Stimulated activated naive CD4-positive, alpha-beta T cell (primary cell): ENCODE measurements at regions not wholly inside any gene's neighbourhood (a gene's known extent, or its start where the extent isn't known, plus 50 kb on each side); places are given as distances from the start of the nearest gene placed in this dataset.

Source experiments
- DNase-seq, 6 experiments: peaks; one replicate each; lab custom pipeline; 2025; lab: John Stamatoyannopoulos, UW

DNA sequence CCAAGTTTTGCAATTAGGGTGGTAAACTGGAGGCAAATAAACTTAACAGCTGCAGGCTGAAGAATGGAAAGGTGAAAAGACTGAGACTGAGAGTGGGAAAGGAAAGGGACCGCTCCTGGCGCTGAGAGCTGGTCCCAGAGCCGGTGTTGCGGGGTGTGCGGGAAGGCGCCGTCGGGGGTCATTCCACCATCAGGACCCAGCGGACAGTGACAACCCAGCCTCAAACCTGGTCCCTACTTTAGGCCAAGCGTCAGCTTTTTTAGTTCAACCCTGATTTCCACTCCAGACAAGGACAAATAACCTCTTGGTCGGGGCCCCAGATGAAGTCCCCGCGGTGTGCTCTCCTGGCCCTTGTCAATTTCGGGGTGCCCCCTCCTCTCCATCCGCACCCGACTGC is 145.8 kb upstream of the ETS2 start:
- no peak for DNase-seq

DNA sequence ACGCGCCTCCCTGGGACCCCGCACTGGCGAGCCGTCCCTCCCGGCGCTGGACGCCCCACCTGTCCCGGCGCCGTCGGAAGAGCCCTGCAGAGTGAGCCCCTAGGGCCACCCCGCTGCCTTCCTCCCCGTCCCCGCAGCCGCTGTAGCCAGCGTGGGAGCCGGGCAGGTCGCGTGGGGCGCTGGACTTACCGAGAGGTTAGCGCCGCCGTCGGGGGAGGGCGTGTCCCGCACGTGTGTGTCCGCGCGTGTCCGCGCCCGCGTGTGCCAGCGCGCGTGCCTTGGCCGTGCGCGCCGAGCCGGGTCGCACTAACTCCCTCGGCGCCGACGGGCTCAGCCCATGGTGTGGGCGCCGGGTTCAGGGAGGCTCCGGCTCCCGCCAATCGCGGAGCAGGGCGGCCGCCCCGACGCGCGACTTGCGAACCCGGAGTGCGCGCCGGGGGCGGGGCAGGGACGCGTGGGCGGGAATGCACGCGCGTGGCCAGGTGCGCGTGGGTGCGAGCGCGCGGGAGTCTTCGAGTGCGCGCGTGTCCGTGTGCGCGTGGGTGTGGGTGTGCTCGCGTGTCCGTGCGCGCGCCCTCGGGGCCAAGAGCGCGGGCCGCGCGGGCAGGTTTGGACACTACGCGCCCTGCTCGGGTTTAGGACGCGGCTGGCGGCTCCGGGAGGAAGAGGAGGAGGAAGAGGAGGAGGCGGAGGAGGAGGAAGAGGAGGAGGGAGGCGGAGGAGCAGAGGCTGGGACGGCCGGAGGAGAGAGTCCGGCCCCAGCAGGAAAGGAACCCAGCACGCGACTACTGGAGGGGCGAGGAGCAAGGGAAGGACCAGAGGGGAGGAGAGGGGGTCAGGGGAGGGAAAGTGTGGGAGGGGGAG is 145.2 kb upstream of the ETS2 start:
- no peak for DNase-seq

DNA sequence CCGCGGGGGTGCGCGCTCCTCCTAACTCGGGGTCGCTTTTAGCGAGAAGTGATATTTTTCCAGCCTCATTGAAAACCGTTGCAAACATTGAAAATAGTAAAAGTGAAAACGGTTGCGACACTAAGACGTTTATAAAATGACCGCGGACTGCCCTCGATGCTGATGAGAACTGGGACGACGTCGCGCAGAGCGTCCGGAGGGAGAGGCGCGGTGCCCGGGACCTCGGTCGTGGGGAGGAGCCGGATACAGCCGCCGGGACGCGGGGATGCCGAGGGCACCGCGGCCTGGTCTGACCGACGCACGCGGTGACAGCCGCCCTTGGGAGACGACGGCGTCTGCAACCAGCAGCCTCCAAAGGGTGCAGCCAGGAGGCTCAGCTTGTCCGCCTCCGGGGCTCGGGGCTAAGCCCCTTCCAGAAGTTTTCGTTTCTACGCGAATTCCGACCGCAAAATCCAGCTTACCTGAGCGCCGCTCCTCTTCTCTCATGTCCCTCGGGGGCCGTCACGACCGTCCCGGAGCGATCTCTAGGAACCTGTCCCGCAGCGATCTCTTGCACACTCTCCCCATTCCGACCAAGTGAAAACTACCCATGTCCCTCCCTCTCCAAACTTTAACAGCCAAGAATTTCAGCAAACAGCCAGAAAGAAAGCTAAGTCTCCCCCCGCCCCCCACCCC is 144.4 kb upstream of the ETS2 start:
- no peak for DNase-seq

DNA sequence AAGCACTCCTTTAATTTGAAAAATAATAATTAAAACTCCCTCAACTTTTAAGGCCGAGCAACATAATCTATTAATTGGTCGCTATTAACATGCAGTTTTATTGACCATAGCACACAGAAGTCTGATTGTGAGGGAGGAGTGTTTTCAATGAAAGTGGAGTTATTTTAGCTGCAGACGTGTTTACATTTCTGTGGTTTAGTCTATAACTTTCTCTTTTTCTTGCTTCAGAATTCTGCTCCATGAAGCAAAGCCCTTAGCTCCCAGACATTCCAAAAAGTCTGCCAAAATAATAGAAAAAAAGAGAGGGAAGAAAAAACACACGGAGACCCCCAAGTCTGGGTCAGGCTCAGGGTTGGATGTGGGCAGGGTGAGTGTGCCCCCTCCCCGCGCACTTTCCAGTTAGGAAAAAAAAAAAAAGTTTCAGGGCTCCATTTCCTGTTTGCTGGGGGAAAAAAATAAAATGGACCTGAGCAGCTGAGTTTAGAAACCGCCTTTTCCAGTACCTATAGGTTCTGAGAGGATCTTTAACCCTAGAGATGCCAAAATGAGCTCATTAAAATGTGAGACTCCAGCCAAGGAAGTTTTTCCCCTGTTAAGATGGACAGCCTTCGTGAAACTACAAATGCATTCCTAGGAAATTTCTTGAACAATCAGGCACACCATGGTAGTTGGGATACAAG is 143.7 kb upstream of the ETS2 start:
- no peak for DNase-seq

DNA sequence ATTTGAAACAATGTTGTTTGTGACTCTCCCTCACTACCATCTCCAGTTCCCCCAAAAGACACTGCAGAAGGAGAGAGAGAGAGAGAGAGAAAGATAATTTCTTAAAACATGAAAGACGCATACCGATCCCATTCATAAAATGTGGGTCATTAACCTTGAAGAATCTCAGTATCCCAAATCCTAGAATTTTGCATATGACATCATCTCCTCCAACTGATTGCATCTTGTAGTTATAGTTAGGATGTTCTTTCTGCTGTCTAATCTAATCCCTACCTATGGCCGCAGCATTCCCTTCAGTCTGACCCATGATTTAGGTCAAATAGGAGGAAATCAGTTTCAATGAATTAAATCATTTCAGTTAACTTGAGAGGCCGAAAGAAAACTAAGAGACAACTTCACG is 142.4 kb upstream of the ETS2 start:
- DNase-seq, result no peak

DNA sequence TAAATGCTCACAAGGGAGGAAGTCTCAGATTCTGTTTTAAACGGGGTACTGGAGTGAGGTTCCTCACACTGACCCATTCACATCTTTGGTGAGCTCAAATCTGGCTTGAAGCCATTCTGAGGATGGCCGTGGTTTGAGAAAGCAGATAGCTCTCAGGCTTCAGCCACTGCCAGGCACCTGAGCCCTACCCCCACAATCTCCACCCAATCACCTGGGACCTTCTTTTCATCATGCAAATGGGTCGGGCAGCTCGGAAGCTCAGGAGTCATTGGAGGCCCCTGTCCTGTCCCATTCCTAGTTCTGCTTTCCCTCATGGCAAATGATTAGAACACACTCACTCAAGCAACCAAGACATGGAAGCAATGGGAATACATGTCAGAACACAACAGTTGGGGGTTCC is 141.4 kb upstream of the ETS2 start:
- DNase-seq, result no peak

DNA sequence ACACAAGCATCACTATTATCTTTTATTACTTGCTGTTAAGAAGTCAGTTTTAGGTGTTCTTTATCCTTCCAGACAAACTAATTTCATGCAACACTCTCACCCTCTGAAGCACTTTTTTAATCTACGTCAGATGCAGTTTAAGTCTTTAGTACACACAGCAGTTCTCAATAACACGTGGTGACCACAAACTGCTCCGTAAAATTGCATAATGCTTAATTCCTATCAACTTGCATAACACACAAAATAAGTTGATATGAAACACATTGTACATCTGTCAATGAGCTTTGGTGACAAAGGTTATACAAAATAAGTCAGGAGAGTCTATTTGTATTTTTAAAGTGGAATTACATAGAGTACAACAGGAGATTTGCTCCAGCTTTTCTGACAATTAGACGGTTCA is 140.9 kb upstream of the ETS2 start:
- DNase-seq, result no peak

DNA sequence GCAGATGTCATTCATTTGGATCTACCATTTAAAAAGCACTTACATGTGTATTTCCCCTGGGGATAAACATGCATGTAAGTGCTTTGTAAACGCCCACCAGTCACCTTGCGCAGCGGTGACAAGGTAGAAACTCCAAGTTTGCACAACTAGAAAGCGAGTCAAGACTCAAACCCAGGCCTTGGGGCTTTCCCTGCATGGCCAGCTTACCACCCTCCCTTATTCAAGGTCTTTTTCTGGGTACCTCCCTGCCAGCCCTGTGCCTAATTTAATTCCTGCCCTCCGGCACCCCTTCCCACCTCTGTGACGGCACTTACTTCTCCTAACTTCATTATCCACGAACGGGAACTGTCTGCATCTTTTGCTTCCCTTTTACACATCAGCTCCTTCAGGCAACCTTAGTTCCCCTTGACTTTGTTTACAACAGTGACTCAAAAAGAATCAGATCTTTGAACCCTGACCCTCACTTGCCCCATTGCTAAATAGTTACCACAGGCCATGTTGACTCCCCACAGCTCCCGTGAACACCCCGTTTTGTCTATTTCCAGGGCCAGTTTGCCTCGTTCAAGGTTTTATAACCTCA is 138.3 kb upstream of the ETS2 start:
- no peak for DNase-seq

DNA sequence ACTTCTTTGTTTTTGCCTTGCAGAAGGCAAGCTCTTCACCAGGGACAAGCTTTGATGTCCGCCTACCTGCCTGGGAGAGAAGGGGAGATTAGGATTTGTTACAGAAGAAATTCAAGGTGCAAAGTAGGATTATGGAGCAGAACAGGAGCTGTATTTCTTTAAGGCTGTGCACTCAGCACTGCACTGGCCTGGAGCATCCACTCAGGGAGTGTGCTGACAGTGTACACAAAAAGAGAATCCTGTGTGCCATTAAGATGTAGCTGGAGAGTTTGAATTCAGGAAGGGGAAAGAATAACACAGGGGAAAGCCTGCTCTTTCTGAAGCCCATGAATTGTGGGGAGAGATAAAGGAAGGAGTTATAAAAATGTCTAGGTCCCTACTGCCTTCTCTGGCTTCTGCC is 137.7 kb upstream of the ETS2 start:
- DNase-seq, result no peak

DNA sequence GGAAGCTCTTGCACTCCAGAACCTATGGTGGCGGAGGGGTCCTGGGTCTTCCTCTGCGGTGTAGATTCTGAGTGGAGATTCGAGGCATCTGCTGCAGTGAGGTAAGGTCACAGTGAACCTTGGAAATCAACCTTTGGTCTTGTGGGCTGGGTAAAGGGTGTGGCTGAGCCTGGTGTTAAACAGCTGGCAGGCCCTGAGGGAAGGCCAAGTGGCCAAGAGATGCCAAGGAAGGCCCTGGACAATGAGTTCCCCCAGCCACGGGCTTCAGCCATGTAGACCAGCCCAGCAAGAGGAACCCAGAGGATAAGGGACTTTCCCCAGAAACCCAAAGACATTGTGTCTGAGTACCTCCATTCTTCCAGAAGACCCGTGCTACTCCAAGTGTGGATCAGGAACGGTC is 137.2 kb upstream of the ETS2 start:
- no peak for DNase-seq

DNA sequence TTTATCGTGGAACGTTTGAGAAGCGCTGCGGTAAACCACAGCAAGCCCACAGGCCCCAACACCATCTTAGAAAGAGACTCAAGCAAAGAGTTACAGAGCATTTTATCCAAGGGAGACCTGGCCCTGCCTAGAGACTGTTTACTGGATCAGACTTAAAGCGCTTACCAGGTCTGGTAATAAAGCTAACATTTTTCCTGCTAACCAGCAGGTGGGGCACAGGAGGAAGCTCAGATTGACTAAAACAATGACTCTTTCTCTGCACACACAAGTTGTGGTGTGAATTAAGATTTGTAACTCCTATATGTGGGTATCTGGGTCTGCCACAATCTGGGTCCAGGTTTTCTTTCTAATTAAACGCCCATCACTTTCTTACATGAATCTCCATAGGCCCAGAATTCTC is 136.5 kb upstream of the ETS2 start:
- no peak for DNase-seq

DNA sequence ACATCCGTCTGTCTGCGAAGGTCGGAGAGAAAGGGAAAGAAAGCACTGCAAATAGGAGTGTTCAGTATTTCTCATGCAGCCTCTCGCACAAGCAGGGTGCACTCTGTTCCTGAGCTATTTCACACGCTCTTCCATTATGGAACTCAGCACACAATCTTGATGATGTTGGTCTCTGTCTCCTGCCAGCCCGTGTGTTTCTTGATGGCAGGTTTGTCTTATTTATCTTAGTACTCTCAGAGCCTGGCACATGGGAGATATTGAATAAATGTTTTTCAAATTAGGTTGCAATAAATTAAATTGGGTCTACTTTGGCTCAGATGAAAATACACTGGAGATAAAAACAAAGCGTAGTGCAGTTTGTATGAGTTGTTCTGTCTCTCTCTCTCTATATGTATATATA is 134.9 kb upstream of the ETS2 start:
- DNase-seq, result no peak

DNA sequence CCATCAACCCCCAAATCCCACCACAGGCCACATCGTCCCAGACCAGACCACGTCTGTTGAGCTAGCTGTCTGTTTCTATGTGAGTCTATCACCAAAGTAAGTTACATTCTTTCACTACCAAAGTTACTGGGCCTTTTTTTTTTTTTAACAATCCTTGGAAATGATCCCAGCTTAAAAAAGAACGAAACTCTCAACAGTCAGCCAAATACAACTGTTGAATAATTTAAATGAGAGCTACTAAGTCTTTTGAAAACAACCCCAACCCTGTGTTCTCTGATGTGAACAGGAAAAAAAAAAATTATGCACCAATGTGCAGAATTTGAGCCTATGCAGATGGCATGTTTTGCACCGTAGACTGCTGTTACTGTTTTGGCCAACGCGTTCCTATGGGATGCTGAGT is 134.0 kb upstream of the ETS2 start:
- no peak for DNase-seq

DNA sequence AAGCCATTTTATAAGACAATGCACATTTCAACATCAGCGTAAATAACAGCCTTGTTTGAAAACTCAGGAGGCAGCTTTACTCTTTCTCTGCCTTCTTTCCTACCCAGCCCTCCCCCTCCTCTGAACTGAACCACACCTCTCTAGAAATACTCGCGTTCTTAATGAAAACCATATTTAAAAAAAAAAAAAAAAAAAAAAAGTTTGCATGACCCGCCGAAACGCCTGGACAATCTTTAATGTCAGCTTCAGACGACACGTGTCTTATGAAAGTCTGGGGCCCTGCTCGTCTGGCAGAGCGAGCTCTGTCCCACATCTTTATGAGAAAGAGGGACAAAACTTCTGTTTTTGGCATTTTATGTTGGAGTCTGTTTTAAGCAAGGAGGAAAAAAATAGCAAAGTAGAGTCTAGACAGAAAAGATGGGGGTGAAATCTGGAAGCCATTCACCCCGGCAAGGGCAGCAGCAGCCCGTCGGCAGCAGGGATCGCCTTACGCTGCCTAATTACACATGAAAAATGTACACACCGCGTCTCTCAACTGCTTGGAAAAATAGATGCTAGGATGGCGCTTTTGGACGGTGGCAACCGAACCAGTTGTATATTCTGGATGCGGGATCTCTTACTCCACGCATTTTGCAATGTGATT is 130.4 kb upstream of the ETS2 start:
- no peak for DNase-seq

DNA sequence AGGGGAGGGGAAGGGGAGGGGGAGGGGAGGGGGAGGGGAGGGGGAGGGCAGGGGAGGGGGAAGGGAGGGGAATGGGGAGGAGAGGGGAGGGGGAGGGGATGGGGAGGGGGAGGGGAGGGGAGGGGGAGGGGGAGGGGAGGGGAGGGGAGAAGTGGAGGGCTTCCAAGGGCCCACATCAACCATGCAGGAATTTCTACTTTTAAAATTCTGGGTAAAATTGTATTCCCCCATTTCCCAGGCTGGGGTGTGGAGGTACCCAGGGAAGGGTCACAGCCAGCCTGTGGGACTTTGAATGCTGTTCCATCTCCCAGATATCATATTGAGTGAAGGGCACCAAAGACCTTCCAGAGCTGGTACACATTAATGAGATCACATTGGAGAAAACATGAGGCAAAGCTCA is 126.9 kb upstream of the ETS2 start:
- DNase-seq, result no peak

DNA sequence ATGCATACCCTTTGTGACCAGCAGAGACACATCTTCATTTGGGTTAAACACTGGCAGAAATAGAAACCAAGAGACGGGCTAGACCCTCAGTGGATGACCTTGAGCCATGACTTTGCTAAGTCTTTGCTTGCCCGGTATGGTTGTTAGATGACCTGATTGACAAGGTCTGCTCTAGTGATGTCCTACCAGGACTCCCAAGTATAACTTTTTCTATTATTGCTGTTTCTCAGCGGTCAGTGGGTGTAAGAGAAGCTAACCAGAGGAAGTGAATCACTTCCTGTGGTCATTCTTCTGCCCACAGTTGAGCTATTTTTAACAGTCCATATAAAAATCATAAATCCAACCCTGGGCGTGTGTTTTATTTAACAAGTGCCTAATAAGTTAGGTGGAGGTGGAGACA is 126.2 kb upstream of the ETS2 start:
- DNase-seq, result no peak

DNA sequence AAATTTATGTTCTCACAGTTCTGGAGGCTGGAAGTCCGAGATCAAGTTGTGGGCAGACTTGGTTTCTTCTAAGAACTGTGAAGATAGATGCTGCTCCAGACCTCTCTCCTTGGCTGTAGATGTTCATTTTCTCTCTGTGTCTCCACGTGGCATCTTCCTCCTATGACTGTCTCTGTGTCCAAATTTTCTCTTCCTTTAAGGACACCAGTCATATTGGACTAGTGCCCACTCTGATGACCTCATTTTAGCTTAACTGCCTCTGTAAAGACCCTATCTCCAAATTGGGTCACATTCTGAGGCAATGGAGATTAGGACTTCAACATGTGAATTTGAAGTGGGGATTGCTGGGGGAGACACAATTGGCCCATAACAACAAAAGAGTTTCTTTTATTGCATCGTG is 125.3 kb upstream of the ETS2 start:
- DNase-seq, result no peak

DNA sequence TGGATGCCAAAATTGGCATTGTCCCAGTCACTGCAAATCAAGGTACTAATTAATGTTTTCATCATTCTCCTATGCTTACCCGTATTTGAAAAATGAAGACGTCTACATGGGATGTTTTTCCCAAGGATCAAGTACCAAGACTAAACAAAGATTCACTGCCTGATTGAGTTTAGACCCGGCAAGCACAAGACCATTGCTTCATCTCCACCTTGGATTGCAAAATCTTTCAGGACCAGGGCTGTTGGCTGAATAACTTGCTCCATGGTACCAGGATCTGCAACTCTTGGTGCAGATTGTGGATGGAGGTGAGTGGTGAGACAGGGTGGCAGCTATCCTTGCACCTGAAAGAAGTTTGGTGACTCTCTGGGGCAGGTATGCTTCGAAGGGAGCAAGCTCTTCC is 122.5 kb upstream of the ETS2 start:
- DNase-seq, result no peak

DNA sequence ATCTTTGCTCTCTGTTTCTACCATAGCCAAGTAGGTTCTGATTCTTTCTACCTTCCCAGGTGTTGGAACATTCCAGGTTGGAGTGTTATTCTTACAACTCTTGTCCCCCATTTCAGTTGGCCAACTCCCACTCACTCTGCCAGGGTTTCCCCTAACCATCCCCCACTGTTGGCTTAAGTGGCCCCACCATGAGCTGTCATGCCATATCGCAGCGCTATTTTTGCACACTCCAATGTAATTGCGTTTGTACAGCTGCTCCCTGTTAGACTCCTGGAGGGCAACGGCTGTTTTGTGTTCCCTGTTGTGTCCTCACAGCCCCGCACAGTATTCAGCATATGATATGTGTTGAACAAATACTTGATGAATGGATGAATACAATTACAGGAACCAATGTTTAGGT is 117.7 kb upstream of the ETS2 start:
- no peak for DNase-seq

DNA sequence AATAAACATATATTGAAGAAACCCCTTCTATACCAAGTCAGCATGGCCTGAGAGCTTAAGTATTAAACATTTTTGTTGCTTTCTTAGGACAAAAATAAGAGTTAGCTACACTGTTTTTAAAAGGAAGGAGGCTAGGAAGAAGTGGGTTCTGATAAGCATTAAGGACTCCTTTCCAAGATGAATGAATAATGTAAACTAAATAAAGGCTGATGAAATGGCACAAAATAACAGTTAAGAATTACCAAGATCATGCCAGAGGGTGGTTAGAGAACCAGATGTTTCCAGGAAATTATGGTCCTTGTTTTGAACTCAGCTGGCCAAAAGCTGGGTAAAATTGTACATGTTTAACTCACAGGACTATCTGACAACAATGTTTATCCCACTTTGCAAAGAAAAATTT is 114.1 kb upstream of the ETS2 start:
- no peak for DNase-seq

DNA sequence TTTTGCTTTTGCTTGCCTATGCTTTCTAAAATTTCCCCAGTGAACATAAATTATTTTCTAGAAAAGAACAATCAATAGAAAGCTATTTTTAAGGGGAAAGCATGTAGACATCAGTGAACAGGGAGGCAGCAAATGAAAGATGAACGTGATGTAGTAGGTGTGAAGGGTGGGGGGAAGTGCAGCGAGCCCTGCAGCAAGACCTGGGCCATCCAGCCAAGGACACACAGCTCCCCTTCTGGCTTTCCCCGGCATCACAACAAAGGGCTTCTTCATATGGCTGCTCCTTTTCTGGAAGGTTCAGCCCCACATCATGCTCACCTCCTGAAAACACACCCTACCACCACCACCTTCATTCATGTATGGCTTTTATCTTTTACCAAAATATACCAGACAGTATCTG is 109.2 kb upstream of the ETS2 start:
- DNase-seq, result no peak

DNA sequence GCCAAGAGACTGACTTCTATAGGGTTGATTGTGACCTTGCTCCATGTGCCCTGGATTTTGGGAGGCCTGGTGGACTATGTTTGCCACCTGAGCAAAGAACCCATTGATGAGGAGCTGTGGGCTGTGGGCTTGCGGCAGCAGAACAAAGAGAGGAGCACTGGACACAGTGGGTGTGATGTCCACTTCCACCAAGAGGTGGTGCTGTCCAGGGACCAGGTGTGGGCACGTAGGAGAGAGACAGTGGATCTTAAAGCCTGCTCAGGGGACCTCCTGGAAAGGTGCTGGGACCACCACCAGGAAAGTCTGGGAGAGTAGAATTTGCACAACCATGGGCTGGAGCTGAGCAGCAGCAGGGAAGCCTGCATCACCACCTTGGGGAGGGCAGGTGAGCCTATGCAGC is 106.7 kb upstream of the ETS2 start:
- DNase-seq, result no peak
